Adrenal gland (tissue), 9 donors: ENCODE measurements at regions not wholly inside any gene's neighbourhood (a gene's known extent, or its start where the extent isn't known, plus 50 kb on each side); places are given as distances from the start of the nearest gene placed in this dataset.

ENCODE experiments used
- DNase-seq, 7 donors: peaks; one replicate each; pipeline ENCODE4 v3.0.0-alpha.2; 2019 to 2020
- H3K27ac ChIP-seq, 5 donors: fragments of 200-600 bp; sonication (generic) in 4 of 5; 1 replicate in 3 of 5; 2 replicates in 2 of 5; pipeline versions ENCODE4 v1.5.1 to v1.8.0; 2016 to 2020; ENCODE audit warnings: mild to moderate bottlenecking in 1 of 5
- H3K27me3 ChIP-seq: fragments of 200-600 bp; 2 replicates; pipeline ENCODE4 v1.8.0; 2021
- H3K36me3 ChIP-seq, 2 donors: fragments of 200-600 bp; replicated peaks in 1 of 2; 1 replicate in 1 of 2; 2 replicates in 1 of 2; pipeline versions ENCODE4 v1.5.1 to v1.8.0; 2018 to 2022
- H3K4me1 ChIP-seq, 2 donors: fragments of 200-600 bp; replicated peaks in 1 of 2; 1 replicate in 1 of 2; 2 replicates in 1 of 2; pipeline versions ENCODE4 v1.5.1 to v1.8.0; 2018 to 2021
- H3K4me3 ChIP-seq, 4 donors: fragments of 200-600 bp; sonication (generic) in 3 of 4; one replicate each; pipeline ENCODE4 v1.5.1; 2016 to 2018
- H3K9me3 ChIP-seq, 3 donors: fragments of 200-600 bp; sonication (generic) in 1 of 3; replicated peaks in 1 of 3; 1 replicate in 2 of 3; 2 replicates in 1 of 3; pipeline versions ENCODE4 v1.5.1 to v1.8.0; 2016 to 2021
- POLR2A ChIP-seq, 2 donors: fragments of 450-650 bp; IDR thresholded peaks; one replicate each; pipeline ENCODE4 v1.6.1; 2017; ENCODE audit warnings: antibody characterized with exemption in 2 of 2, mild to moderate bottlenecking in 2 of 2, moderate library complexity in 1 of 2
- WGBS, 4 donors: extraction: QIAGEN DNeasy Blood & Tissue Kit in 2 of 4; methylation state at CpG; one replicate each; pipeline versions ENCODE4 v1.1.5 to v1.1.7; 2013 to 2017; 5-methylcytosine and 5-hydroxymethylcytosine counted together
- intact Hi-C, 2 donors: fragments of 100-400 bp; cut with DNase I; formaldehyde crosslinking; loops; one replicate each; pipeline versions ENCODE4 v1.14.1 to v1.15.0; 2022 to 2023
- TF ChIP-seq, protein P1 (sequence below), 6 experiments: fragments of 450-650 bp in 4 of 6; fragments of 200-600 bp in 2 of 6; sonication (generic) in 1 of 6; IDR thresholded peaks; 1 replicate in 5 of 6; 2 replicates in 1 of 6; pipeline versions ENCODE4 v1.5.1 to v1.8.0; 2016 to 2021; ENCODE audit warnings: antibody characterized with exemption in 6 of 6, mild to moderate bottlenecking in 2 of 6, moderate library complexity in 1 of 6
- donor health status: healthy with polysubstance abuse.
- donor health status: Bipolar disorder and iron deficiency.
- donor health status: DM: yes; HTN: yes; CAD: no.
- donor health status: DM: no; HTN: no; CAD: no.
- donor health status: DM: no; HTN: no; CAD: no.

DNA sequence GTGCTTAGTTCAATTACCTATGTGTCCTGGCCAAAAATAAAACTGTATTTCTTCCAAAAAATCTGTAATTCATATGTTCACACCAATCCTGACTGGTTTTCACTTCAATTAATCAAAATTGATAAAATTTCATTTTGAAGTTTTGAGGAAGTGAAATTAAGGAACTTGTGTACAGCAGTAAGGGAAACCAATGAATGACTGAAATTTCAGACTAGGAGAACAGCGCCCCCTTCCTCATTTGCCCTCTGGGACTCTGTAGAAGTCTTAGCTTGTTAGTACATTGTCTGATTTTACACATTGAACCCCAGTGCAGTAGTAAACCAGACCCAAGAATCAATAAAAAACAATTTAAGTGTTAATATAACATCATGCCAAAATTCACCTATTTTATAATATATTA lies 495.3 kb upstream of the AGTR1 start:
- intact Hi-C loops, result no loop called here
- Histone ChIP-seq H3K27me3 (no peaks in the 10 kb centered on the region), H3K27ac (no peak overlapping the region), H3K4me1 (no peaks in the 10 kb centered on the region), H3K36me3 (no peaks in the 10 kb centered on the region), H3K9me3 (no peaks in the 10 kb centered on the region), H3K4me3 (no peak overlapping the region)
- 27 to 55% (median 39%) methylated on average over 1 of the region's 1 CpG for WGBS, 4 donors
- TF ChIP-seq, protein P1, sequence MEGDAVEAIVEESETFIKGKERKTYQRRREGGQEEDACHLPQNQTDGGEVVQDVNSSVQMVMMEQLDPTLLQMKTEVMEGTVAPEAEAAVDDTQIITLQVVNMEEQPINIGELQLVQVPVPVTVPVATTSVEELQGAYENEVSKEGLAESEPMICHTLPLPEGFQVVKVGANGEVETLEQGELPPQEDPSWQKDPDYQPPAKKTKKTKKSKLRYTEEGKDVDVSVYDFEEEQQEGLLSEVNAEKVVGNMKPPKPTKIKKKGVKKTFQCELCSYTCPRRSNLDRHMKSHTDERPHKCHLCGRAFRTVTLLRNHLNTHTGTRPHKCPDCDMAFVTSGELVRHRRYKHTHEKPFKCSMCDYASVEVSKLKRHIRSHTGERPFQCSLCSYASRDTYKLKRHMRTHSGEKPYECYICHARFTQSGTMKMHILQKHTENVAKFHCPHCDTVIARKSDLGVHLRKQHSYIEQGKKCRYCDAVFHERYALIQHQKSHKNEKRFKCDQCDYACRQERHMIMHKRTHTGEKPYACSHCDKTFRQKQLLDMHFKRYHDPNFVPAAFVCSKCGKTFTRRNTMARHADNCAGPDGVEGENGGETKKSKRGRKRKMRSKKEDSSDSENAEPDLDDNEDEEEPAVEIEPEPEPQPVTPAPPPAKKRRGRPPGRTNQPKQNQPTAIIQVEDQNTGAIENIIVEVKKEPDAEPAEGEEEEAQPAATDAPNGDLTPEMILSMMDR (IDR thresholded peaks at IDR 0.05), result no peak
- no peak for TF ChIP-seq POLR2A (IDR thresholded peaks at IDR 0.05)
- peak in 1 of 7 donors; percentile 8 for DNase-seq

DNA sequence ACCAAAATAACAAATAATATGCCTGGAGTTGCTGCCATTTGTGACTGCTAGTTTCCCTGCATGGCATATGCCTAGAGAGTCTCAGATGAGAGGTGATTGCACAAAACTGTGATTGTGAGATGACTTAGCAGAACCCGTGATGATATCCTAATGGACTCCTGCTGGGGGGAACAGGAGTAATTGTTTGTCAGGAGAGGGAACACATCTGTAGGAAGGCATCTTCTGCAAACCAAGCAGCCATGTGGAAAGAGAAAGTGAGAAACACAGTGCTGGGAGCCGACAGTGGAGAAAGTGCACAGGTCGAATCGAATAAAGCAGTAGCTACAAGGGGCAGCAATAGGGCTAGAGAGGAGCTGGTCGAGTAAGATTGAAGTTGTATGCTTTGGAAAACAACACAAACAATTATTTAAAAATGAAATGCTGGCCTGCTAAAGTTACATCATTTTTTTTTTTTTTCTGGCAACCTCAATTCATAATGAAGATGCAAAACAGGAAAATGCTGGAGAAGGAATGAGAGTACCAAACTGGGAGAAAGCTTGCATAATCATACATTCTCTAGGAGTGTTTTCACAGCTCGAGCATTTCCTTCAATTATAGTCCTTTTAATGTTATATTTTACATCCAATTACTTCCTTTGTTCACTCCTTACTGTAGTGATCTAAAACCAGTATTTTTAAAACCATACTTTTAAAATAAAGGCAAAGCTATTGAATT lies 494.2 kb upstream of the AGTR1 start:
- H3K27me3 ChIP-seq, result no peaks in the 10 kb centered on the region
- no peaks in the 10 kb centered on the region for H3K9me3 ChIP-seq
- intact Hi-C loops, result no loop called here
- TF ChIP-seq POLR2A (IDR thresholded peaks at IDR 0.05), result no peak
- TF ChIP-seq, protein P1 (IDR thresholded peaks at IDR 0.05), result no peak
- H3K36me3 ChIP-seq, result no peaks in the 10 kb centered on the region
- WGBS, 4 donors, result 62 to 77% (median 70%) methylated on average over 6 of the region's 6 CpGs
- no peak for DNase-seq
- no peak overlapping the region for H3K4me3 ChIP-seq
- H3K27ac ChIP-seq, result no peak overlapping the region
- no peaks in the 10 kb centered on the region for H3K4me1 ChIP-seq

DNA sequence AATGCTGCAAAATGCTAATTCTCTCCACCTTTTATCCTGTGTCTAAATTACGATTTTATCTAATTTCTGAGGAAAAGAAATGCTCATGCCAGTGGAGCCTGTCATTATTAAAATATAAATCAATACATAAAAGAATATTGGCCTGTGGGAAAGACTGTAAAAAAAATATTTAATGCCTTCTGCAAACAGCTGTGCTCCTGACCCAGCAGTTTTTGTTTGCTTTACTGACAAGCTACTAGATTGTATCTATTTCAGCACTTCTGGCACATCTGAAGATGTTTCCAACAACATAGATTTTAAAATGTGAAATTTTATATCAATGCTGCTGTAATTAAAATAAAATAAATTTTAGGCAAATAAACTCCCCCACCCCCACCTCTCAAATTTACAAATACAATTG lies 493.6 kb upstream of the AGTR1 start:
- DNase-seq, result no peak
- Histone ChIP-seq H3K27ac (no peak overlapping the region), H3K27me3 (no peaks in the 10 kb centered on the region), H3K4me1 (no peaks in the 10 kb centered on the region), H3K4me3 (no peak overlapping the region), H3K36me3 (no peaks in the 10 kb centered on the region), H3K9me3 (no peaks in the 10 kb centered on the region)
- intact Hi-C loops, result no loop called here
- TF ChIP-seq, protein P1 (IDR thresholded peaks at IDR 0.05), result no peak
- 57 to 71% (median 64%) methylated on average over 1 of the region's 1 CpG for WGBS, 4 donors

DNA sequence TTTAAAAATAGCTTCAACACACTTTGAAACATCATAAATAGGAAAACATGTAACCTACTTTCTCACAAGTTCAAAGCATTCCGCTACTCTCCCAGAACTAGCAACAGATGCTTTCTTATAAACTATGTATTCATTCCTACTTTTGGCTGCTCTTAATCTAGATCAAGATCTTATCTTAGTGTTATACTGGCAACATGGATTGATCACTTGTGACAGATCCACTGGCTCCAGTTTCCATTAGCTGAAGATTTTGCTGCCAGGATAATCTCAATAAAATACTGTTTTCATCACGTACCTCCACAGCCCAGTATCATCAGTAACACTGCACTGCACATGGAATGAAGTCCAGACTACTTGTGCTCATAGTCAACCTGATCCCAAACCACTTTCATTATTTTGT lies 491.7 kb upstream of the AGTR1 start:
- H3K9me3 ChIP-seq, result no peaks in the 10 kb centered on the region
- H3K27me3 ChIP-seq, result no peaks in the 10 kb centered on the region
- H3K36me3 ChIP-seq, result no peaks in the 10 kb centered on the region
- H3K4me3 ChIP-seq, result no peak overlapping the region
- TF ChIP-seq POLR2A (IDR thresholded peaks at IDR 0.05), result no peak
- TF ChIP-seq, protein P1 (IDR thresholded peaks at IDR 0.05), result no peak
- intact Hi-C loops, result no loop called here
- H3K4me1 ChIP-seq, result no peaks in the 10 kb centered on the region
- no peak overlapping the region for H3K27ac ChIP-seq
- no peak for DNase-seq
- 63 to 87% (median 79%) methylated on average over 2 of the region's 2 CpGs for WGBS, 4 donors
